SK-N-SH treated with all-trans-retinoic acid at 6 μM for 48 hours (cell line): ENCODE measurements at regions not wholly inside any gene's neighbourhood (a gene's known extent, or its start where the extent isn't known, plus 50 kb on each side); places are given as distances from the start of the nearest gene placed in this dataset.

ENCODE experiments used
- ARNTL ChIP-seq: fragments of 450-650 bp; formaldehyde crosslinking; IDR thresholded peaks from 2 replicates; pipeline ENCODE4 v1.5.0; 2020; ENCODE audit warnings: low read depth, mild to moderate bottlenecking, moderate library complexity, borderline replicate concordance
- BACH2 ChIP-seq: fragments of 250-450 bp; sonication (Bioruptor Pico); IDR thresholded peaks from 2 replicates; pipeline ENCODE4 v1.9.0; 2021; ENCODE audit warnings: mild to moderate bottlenecking, borderline replicate concordance
- CREB5 ChIP-seq: fragments of 250-450 bp; sonication (Bioruptor Pico); IDR thresholded peaks from 2 replicates; pipeline ENCODE4 v1.5.1; 2020; ENCODE audit warnings: low read depth, mild to moderate bottlenecking, moderate library complexity
- PATZ1 ChIP-seq: fragments of 250-450 bp; sonication (Bioruptor Pico); IDR thresholded peaks from 2 replicates; pipeline ENCODE4 v1.8.0; 2020; ENCODE audit warnings: mild to moderate bottlenecking, moderate library complexity, borderline replicate concordance
- POU6F1 ChIP-seq: fragments of 250-450 bp; sonication (Bioruptor Pico); IDR thresholded peaks from 2 replicates; pipeline ENCODE4 v1.8.0; 2021; ENCODE audit warnings: low read depth, mild to moderate bottlenecking, moderate library complexity, borderline replicate concordance
- PPARA ChIP-seq: fragments of 250-450 bp; sonication (Bioruptor Pico); IDR thresholded peaks from 2 replicates; pipeline ENCODE4 v1.5.0; 2020; ENCODE audit warnings: mild to moderate bottlenecking, borderline replicate concordance
- SNAI2 ChIP-seq: fragments of 250-450 bp; sonication (Bioruptor Pico); IDR thresholded peaks from 2 replicates; pipeline ENCODE4 v1.5.0; 2020; ENCODE audit warnings: mild to moderate bottlenecking, moderate library complexity
- TCF4 ChIP-seq: fragments of 250-450 bp; sonication (Bioruptor Pico); IDR thresholded peaks from 2 replicates; pipeline ENCODE4 v1.8.0; 2021; ENCODE audit warnings: mild to moderate bottlenecking, moderate library complexity, borderline replicate concordance
- TSHZ2 ChIP-seq: fragments of 250-450 bp; sonication (Bioruptor Pico); IDR thresholded peaks from 2 replicates; pipeline ENCODE4 v1.5.0; 2020; ENCODE audit warnings: mild to moderate bottlenecking, moderate library complexity
- ZC3H10 ChIP-seq: fragments of 250-450 bp; sonication (Bioruptor Pico); IDR thresholded peaks from 2 replicates; pipeline ENCODE4 v1.5.1; 2021; ENCODE audit warnings: mild to moderate bottlenecking, moderate library complexity
- ZFP3 ChIP-seq: fragments of 250-450 bp; sonication (Bioruptor Pico); IDR thresholded peaks from 2 replicates; pipeline ENCODE4 v1.5.0; 2020; ENCODE audit warnings: mild to moderate bottlenecking, moderate library complexity
- ZFP30 ChIP-seq: fragments of 450-650 bp; formaldehyde crosslinking; IDR thresholded peaks from 2 replicates; pipeline ENCODE4 v1.5.0; 2022; ENCODE audit warnings: mild to moderate bottlenecking, moderate library complexity

- TF ChIP-seq POU6F1 (CRISPR knock-in tag) (no peak), TSHZ2 (CRISPR knock-in tag) (no peak), ARNTL (no peak), ZC3H10 (no peak), TCF4 (no peak), BACH2 (CRISPR knock-in tag) (no peak), CREB5 (no peak), SNAI2 (CRISPR knock-in tag) (no peak), ZFP30 (CRISPR knock-in tag) (no peak), ZFP3 (CRISPR knock-in tag) (no peak), PATZ1 (CRISPR knock-in tag) (no peak), PPARA (CRISPR knock-in tag) (no peak)
Observed at GRCh38 chr11:93073508-93074280, 104.2 kb downstream of the MTNR1B start.
